HG02973 (cell line): ENCODE measurements at regions not wholly inside any gene's neighbourhood (a gene's known extent, or its start where the extent isn't known, plus 50 kb on each side); places are given as distances from the start of the nearest gene placed in this dataset.
A peak's percentile ranks its signal among the peaks of the same experiment; 100 is the strongest.

Source experiments
- ATAC-seq: cut with Tn5 transposase; IDR thresholded peaks from one replicate; pipeline ENCODE4 v1.9.1; 2021; ENCODE audit warnings: moderate library complexity; ENCODE audit not compliant: unreplicated experiment

- ATAC-seq, result peak; percentile 78
Observed at GRCh38 chr18:11553098-11553940, 56.1 kb upstream of the SLC35G4 start.

DNA sequence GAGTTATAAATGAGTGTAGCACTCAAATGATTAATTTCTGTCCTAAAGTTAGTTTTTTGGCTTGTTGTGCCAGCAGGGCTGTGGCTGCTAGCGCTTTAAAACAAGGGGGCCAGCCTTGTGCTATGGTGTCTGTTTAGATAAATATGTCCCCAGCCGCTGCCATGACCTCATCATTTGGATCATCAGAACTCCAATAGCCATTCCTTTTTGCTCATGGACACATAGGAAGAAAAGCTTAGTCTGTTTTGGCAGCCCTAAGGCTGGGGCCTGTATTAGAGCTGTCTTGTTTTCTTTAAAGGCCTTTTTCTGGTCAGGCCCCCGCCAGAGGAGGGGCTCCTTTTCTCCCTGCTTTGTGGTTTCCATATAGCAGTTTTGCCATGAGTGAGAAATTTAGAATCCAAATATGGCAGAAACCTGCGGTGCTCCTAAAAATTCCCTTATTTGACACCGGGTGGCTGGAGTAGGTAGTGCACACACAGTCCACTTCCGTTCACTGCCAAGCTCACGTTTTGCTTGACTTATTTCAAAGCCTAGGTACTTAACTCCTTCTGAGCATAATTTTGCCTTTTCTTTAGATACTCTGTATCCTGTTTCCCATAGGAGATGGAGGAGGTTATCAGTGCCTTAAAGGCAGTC is 60.4 kb upstream of the SLC35G4 start:
- ATAC-seq, result no peak

- no peak for ATAC-seq
Observed at GRCh38 chr18:11548396-11548795, 61.0 kb upstream of the SLC35G4 start.

GRCh38 chr18:11544060-11544633 is 65.2 kb upstream of the SLC35G4 start:
- no peak for ATAC-seq

GRCh38 chr18:11541179-11541578 is 68.2 kb upstream of the SLC35G4 start:
- no peak for ATAC-seq

DNA sequence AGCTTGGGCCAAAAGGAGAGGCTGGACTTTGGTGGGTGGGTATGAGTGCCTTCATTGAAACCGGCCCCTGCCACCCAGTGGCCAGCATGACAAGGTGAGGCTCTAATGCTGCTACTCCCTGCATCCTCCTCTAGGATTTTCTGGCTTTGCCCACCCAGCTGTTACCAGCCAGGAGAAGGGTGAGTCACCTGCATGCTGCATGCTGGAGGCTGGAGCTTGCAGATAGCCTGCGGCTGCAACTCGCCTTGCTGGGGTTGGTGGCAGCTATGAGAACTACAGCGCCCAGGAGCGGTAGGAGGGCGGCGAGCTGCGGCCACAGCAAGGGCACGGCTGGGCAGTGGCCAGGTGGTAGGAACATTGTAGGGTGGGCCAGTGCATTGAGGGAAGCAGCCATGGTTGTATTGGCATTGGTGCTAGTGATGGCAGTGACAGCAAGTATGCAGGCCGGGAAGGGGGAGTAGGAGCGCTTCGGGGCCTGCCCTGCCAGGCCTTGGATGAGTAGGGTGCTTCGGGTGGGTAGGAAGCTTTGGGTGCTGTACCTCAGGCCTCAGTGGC is 75.4 kb upstream of the SLC35G4 start:
- no peak for ATAC-seq

DNA sequence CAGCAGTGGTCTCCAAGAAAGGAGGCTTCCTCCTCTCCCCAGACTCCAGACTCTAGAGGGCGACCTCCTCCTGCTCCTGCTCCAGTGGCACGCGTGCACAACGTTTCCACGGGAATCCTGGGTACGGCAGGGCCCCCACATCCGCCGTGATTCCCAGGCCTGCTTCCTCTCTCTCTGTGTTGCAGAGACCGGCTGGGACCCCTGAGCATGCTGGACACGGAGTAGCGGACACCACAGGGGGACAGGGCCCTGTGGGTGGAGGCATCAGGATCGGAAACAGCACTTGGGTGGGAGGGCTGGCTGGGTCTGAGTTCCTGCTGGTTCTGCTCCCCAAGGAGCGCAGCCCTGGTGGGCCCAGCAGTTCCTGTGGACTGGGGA is 75.9 kb upstream of the SLC35G4 start:
- no peak for ATAC-seq

DNA sequence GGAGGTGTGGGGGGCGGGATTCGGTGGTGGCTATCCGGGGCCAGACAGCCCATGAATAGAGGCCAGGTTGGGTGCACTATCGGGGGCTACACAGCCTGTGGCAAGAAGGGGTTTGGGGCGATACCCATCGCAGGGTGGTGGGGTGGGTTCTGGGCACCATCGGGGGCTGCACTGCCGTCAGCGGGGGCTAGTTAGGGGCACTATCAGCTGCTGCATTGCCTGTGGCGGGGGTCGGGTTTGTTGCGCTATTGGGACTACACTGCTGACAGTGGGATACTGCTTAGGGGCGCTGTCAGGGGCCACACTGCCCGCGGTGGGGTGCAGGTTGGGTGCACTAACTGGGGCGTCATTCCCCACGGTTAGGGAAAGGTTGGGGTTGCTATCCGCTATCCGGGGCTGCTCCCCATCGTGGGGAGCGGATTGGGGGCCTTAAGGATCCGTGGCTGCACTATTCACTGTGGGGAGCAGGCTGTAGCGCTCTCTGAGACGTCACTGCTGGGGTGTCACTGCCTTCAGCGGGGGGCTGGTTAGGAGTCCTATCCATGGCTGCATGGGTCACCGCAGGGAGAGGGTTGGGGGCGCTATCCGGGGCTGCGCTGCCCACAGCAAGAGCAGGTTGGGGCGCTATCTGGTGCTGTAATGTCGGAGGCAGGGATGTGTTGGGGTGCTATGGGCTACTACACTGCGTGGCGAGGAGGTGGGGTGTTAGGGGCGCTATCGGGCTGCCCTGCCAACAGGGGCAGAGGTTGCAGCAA is 76.5 kb upstream of the SLC35G4 start:
- ATAC-seq, result no peak

DNA sequence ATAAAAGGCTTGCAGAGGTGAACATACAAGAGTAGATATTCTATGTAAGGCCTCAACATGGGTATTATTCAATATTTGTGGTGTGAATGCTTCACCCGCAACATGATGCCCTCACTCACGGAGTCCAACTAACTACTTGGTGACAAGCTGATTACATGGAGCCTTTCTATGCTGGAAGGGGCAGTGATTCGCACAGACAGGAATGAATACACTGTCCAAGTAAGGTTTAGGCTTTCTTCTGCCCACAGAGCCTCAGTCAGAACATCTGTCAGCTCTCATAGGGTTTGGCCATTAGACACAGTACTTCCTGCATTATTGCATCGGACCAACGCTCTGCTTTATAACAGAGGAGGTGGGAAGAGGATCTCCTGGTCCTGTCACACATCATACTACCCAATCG is 80.3 kb upstream of the SLC35G4 start:
- no peak for ATAC-seq

- no peak for ATAC-seq
Observed at GRCh38 chr18:11526675-11527074, 82.7 kb upstream of the SLC35G4 start.

GRCh38 chr18:11523804-11524203 is 85.6 kb upstream of the SLC35G4 start:
- no peak for ATAC-seq

DNA sequence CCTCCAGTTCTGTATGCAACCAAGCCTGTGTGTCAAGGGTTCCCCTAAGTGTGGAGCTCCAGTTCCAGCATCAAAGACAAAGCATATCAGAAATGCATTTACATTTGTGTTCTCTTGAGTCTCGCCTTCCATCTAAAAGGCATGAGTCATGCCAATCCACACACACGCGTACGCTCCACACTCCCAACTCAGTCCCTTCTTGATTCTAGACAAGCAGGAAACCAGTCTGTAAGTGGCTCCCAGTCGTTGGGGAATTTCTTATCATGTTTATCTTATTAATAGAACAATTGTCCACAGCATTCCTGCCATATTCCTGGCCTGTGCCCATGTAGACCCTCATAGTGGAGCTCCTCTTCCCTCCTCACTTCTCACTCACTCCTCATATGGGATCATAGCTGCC is 86.4 kb upstream of the SLC35G4 start:
- ATAC-seq, result no peak

DNA sequence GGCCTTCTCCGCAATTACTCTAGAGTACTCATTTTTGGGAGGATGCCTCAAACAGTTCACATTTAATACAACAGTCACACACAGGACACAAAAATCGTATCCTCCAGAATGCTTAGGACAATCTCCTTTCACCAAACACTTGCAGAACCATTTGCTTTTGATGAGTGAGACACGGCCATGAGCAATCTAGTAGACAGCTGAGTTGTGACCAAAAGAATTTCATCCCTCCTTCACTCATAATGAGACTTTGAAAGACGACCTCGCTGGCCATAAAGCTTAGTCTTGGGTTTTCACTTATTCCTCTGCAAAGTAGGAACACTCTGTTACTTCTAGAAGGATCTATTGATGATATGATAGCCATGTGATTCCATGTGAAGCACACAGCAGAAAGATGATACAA is 87.5 kb upstream of the SLC35G4 start:
- ATAC-seq, result no peak

- no peak for ATAC-seq
Observed at GRCh38 chr18:11520536-11520935, 88.9 kb upstream of the SLC35G4 start.

DNA sequence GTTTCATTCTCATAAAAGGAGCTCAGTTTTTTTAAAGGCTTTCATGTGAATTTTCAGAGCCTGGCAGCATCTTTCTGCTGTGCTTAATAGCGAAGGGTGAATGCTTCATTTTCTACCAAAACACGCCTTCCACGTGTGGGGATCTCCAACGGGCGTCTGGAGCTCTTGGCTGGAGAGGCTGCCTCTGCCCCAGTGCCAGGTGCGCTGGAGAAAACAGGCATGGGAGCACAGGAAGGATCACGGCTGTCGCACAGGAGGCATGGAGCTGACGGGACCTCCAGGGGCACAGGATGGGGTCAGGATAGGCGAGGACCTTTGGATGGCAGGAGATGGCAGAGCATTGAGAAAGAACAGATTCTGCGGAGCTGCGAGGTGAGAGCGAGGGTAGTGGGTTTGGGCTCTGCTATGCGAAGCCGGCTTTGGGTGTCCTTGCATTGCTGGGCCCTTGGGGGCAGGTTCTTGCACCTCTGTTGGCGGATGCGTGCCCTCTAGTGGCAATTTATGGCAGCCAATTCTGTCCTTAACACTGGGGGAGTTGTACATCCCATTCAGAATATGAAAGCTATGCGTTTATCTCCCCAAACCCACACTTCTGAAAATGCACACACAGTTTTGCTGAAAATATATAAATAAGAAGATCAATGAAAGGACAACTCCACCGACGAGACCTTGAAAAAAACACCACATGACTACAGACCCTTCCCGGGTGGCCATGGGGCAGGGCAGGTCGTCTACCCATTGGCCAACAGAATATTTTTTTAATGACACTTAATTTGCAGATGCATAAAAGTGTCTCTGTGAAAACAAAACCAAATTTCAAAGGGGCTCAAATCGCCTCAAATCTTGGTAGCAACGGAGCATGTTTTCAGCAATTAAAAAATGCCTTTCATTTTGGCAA is 90.4 kb upstream of the SLC35G4 start:
- peak; percentile 91 for ATAC-seq

DNA sequence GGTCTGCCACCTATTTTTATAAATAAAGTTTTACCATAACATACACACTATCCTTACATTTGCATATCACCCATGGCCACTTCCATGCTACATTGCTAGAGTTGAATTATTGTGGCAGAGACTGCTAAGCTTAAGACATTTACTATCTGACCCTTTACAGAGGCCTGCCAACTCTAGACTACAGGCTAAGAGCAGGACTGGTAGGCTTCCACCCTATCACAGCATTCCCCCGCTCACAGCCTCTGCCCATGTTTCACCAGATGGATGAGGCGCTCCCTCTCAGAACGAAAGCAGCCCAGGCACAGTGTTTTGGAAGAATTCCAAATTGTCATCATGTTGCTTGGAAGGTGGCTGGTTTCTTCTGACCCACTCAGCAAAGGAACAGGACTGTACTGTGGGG is 91.7 kb upstream of the SLC35G4 start:
- ATAC-seq, result no peak

- no peak for ATAC-seq
Observed at GRCh38 chr18:11516751-11517503, 92.5 kb upstream of the SLC35G4 start.

DNA sequence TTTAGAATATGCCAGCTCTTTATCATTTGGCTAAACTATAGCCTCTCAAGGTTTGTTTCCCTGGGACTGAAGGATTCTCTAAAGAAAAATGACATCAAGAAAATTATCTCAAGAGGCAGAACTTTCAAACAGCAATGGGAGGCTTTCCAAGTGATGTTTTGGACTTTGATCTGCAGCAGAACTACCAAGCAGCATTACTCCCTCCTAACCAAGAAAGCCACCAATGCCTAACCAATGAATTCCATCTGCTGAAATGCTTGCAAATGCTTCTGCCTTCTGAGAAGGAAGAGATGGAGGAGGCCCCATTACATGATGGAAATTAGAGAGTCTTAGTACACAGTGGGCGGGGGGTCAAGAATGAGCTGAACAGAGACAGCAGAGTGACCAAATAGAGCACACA is 95.1 kb upstream of the SLC35G4 start:
- ATAC-seq, result no peak
